ENCODE measurements at regions not wholly inside any gene's neighbourhood (a gene's known extent, or its start where the extent isn't known, plus 50 kb on each side); places are given as distances from the start of the nearest gene placed in this dataset.

- H3K36me3 ChIP-seq: no peaks in the 10 kb centered on the region
- H3K4me3 ChIP-seq: no peak overlapping the region
- peaks cover 52% of the 10 kb centered on the region for H3K4me1 ChIP-seq
- no peaks in the 10 kb centered on the region for H3K27me3 ChIP-seq
- no peaks in the 10 kb centered on the region for H3K9me3 ChIP-seq
- peak overlapping the region; percentile 49 for H3K27ac ChIP-seq
- intact Hi-C loops (cut with DNase I): no loop called here
- no peak for DNase-seq (ENCODE audit: extremely low spot score in 2 of 2)
- no peak for TF ChIP-seq POLR2A (IDR thresholded peaks at IDR 0.05)
- no peak for TF ChIP-seq POLR2AphosphoS5 (IDR thresholded peaks at IDR 0.05; ENCODE audit: insufficient read depth in 1 of 2, low read depth in 1 of 2)
- no peak for TF ChIP-seq CTCF (IDR thresholded peaks at IDR 0.05)
Observed at GRCh38 chr15:62606376-62607113, 436.0 kb upstream of the TPM1 start.

GRCh38 chr15:62607114-62607462 lies 435.5 kb upstream of the TPM1 start:
- no peak for DNase-seq (ENCODE audit: extremely low spot score in 2 of 2)
- TF ChIP-seq CTCF (IDR thresholded peaks at IDR 0.05) (no peak), POLR2A (IDR thresholded peaks at IDR 0.05) (no peak), POLR2AphosphoS5 (IDR thresholded peaks at IDR 0.05; ENCODE audit: insufficient read depth in 1 of 2, low read depth in 1 of 2) (no peak)
- intact Hi-C loops (cut with DNase I): no loop called here
- Histone ChIP-seq H3K4me3 (no peak overlapping the region), H3K9me3 (no peaks in the 10 kb centered on the region), H3K36me3 (no peaks in the 10 kb centered on the region), H3K27me3 (no peaks in the 10 kb centered on the region), H3K27ac (no peak overlapping the region), H3K4me1 (peaks cover 48% of the 10 kb centered on the region)

GRCh38 chr15:62607643-62608042 lies 434.9 kb upstream of the TPM1 start:
- no peak overlapping the region for H3K4me3 ChIP-seq
- H3K9me3 ChIP-seq: no peaks in the 10 kb centered on the region
- TF ChIP-seq CTCF (IDR thresholded peaks at IDR 0.05): no peak
- no peak for TF ChIP-seq POLR2A (IDR thresholded peaks at IDR 0.05)
- TF ChIP-seq POLR2AphosphoS5 (IDR thresholded peaks at IDR 0.05; ENCODE audit: insufficient read depth in 1 of 2, low read depth in 1 of 2): no peak
- intact Hi-C loops (cut with DNase I): no loop called here
- H3K4me1 ChIP-seq: peaks cover 43% of the 10 kb centered on the region
- no peaks in the 10 kb centered on the region for H3K27me3 ChIP-seq
- no peak for DNase-seq (ENCODE audit: extremely low spot score in 2 of 2)
- H3K27ac ChIP-seq: no peak overlapping the region
- no peaks in the 10 kb centered on the region for H3K36me3 ChIP-seq

- intact Hi-C loops (cut with DNase I): no loop called here
Observed at GRCh38 chr15:62608369-62608768, 434.2 kb upstream of the TPM1 start.

More at GRCh38 chr15:62608369-62608768, 434.2 kb upstream of the TPM1 start:
- H3K27me3 ChIP-seq: no peaks in the 10 kb centered on the region
- H3K27ac ChIP-seq: no peak overlapping the region
- no peak overlapping the region for H3K4me3 ChIP-seq
- H3K36me3 ChIP-seq: no peaks in the 10 kb centered on the region
- TF ChIP-seq CTCF (IDR thresholded peaks at IDR 0.05): no peak
- no peak for TF ChIP-seq POLR2A (IDR thresholded peaks at IDR 0.05)
- no peak for TF ChIP-seq POLR2AphosphoS5 (IDR thresholded peaks at IDR 0.05; ENCODE audit: insufficient read depth in 1 of 2, low read depth in 1 of 2)
- no peak for DNase-seq (ENCODE audit: extremely low spot score in 2 of 2)
- no peaks in the 10 kb centered on the region for H3K9me3 ChIP-seq
- peaks cover 36% of the 10 kb centered on the region for H3K4me1 ChIP-seq
